Fibroblast of lung (primary cell): ENCODE measurements at regions not wholly inside any gene's neighbourhood (a gene's known extent, or its start where the extent isn't known, plus 50 kb on each side); places are given as distances from the start of the nearest gene placed in this dataset.
"Not testable (repeated sequence)": the region's sequence is repeated elsewhere in the genome, so short reads cannot be mapped to it uniquely, and the experiment has no call there.

Experiments
- CTCF ChIP-seq, 2 donors: IDR thresholded peaks in 1 of 2; conservative IDR thresholded peaks in 1 of 2; 1 replicate in 1 of 2; 2 replicates in 1 of 2; pipeline ENCODE4 v1.5.1; 2011 to 2012; ENCODE audit warnings: low read length in 2 of 2, control low read depth in 1 of 2, inconsistent platforms in 1 of 2, low read depth in 1 of 2, mild to moderate bottlenecking in 1 of 2
- EZH2 ChIP-seq: IDR thresholded peaks from 2 replicates; pipeline ENCODE4 v1.5.1; 2012; ENCODE audit warnings: low read length, control low read depth, mild to moderate bottlenecking; ENCODE audit errors: missing control alignments

DNA sequence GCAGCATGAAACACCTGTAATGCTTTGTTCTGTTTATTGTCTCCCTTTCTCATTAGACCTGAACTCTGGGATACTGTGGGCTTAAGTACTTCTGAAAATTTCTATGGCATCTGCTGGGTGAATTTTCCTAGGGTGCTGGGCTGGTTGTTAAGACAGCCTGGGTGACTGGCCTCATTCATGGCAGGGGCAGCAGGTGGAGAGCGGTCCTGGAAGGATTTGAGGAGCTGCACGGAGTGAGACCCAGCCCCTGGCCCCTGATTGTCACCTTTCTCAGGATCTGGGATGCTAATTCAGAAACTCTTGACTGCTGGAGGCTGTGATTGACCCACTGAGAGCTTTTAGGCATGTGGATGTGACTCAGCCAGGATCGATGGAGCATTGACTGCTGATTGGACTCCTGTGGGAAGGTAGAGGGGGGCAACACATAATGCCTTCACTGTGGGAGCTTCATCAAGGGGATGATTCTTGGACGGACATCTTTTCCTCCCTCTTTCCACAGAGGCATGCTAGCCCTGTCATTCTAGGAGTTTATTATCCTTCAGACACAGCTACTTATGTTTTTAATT is 252.0 kb downstream of the GOLGA6L6 start:
- TF ChIP-seq CTCF (conservative IDR thresholded peaks at IDR 0.05 in 1 of 2, IDR thresholded peaks at IDR 0.05 in 1 of 2; ENCODE audit: low read depth in 1 of 2, low read length in 2 of 2); EZH2: not testable (repeated sequence)
